Ishikawa (cell line): ENCODE measurements at regions not wholly inside any gene's neighbourhood (a gene's known extent, or its start where the extent isn't known, plus 50 kb on each side); places are given as distances from the start of the nearest gene placed in this dataset.

ENCODE experiments used
- CREB1 ChIP-seq: IDR thresholded peaks from 2 replicates; pipeline ENCODE4 v1.6.1; 2012; ENCODE audit warnings: low read depth
- EP300 ChIP-seq: IDR thresholded peaks from 2 replicates; pipeline ENCODE4 v1.6.1; 2012; ENCODE audit warnings: borderline replicate concordance
- FOXM1 ChIP-seq: IDR thresholded peaks from 2 replicates; pipeline ENCODE4 v1.6.1; 2012; ENCODE audit warnings: low read depth, borderline replicate concordance
- RAD21 ChIP-seq: IDR thresholded peaks from 2 replicates; pipeline ENCODE4 v1.6.1; 2012; ENCODE audit warnings: low read depth
- TAF1 ChIP-seq: IDR thresholded peaks from 2 replicates; pipeline ENCODE4 v1.6.1; 2012; ENCODE audit warnings: low read depth, mild to moderate bottlenecking
- TEAD4 ChIP-seq: IDR thresholded peaks from 2 replicates; pipeline ENCODE4 v1.6.1; 2012
- YY1 ChIP-seq: IDR thresholded peaks from 2 replicates; pipeline ENCODE4 v1.6.1; 2012; ENCODE audit warnings: low read depth
- ZBTB7A ChIP-seq: IDR thresholded peaks from 2 replicates; pipeline ENCODE4 v1.6.1; 2012; ENCODE audit warnings: low read depth
- TF ChIP-seq, protein P1 (sequence below): IDR thresholded peaks from 2 replicates; pipeline ENCODE4 v1.6.1; 2012; ENCODE audit warnings: low read depth, mild to moderate bottlenecking
- TF ChIP-seq, protein P2 (sequence below): IDR thresholded peaks from 2 replicates; pipeline ENCODE4 v1.6.1; 2012

GRCh38 chr2:150230616-150231015, 256.9 kb downstream of the RND3 start:
- TF ChIP-seq CREB1 (no peak), RAD21 (no peak), TAF1 (no peak), EP300 (no peak), FOXM1 (no peak), YY1 (no peak), TEAD4 (no peak), ZBTB7A (no peak)
- TF ChIP-seq, protein P1, sequence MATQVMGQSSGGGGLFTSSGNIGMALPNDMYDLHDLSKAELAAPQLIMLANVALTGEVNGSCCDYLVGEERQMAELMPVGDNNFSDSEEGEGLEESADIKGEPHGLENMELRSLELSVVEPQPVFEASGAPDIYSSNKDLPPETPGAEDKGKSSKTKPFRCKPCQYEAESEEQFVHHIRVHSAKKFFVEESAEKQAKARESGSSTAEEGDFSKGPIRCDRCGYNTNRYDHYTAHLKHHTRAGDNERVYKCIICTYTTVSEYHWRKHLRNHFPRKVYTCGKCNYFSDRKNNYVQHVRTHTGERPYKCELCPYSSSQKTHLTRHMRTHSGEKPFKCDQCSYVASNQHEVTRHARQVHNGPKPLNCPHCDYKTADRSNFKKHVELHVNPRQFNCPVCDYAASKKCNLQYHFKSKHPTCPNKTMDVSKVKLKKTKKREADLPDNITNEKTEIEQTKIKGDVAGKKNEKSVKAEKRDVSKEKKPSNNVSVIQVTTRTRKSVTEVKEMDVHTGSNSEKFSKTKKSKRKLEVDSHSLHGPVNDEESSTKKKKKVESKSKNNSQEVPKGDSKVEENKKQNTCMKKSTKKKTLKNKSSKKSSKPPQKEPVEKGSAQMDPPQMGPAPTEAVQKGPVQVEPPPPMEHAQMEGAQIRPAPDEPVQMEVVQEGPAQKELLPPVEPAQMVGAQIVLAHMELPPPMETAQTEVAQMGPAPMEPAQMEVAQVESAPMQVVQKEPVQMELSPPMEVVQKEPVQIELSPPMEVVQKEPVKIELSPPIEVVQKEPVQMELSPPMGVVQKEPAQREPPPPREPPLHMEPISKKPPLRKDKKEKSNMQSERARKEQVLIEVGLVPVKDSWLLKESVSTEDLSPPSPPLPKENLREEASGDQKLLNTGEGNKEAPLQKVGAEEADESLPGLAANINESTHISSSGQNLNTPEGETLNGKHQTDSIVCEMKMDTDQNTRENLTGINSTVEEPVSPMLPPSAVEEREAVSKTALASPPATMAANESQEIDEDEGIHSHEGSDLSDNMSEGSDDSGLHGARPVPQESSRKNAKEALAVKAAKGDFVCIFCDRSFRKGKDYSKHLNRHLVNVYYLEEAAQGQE, result no peak
- TF ChIP-seq, protein P2, sequence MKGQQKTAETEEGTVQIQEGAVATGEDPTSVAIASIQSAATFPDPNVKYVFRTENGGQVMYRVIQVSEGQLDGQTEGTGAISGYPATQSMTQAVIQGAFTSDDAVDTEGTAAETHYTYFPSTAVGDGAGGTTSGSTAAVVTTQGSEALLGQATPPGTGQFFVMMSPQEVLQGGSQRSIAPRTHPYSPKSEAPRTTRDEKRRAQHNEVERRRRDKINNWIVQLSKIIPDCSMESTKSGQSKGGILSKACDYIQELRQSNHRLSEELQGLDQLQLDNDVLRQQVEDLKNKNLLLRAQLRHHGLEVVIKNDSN, result no peak
